Fibroblast of skin of abdomen (primary cell): ENCODE measurements at regions not wholly inside any gene's neighbourhood (a gene's known extent, or its start where the extent isn't known, plus 50 kb on each side); places are given as distances from the start of the nearest gene placed in this dataset.

Experiments
- DNase-seq: peaks from one replicate; pipeline ENCODE4 v3.0.0-alpha.2; 2013

DNA sequence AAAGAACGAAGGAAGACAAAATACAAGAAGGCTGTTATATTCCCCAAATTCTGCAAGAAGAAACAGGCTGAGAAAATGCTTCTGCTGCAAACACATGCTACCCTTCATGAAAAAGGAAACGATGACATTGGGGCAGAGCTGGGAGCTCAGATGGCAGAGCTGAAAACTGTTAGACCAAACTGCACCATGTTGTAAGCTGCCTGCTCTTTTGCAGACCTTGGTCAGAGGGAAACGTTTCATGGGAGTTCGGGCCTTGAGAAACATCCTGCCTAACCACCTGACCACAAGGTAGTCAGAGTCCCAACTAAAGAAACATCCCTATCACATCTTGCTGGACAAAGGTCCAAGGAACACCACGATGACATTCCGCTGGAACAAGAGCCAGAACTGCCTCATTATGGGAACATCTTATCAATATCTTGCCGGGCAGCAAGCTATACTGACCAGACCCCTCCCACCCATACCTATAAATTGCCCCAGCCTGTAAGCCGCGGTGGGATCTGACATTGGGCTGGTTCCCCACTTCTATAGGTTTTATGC, 110.7 kb upstream of the CTSC start:
- no peak for DNase-seq

DNA sequence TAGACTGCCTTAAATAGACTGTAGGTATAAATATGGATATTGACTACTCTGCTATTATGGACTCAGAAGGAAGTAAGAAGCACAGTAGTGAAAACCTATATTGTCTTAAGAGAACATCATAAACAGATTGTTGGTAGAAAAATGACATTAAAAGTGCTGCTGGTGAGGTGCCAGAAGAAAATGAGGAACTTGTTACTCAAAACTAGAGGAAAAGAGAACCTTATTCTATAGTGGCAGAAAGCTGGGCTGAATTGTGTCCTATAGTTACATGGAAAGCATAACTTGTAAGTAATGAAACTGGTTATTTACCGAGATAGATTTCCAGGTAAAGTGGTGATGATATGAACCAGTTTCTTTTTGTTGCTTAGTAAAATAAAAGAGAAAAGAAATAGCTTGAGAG, 109.7 kb upstream of the CTSC start:
- no peak for DNase-seq

DNA sequence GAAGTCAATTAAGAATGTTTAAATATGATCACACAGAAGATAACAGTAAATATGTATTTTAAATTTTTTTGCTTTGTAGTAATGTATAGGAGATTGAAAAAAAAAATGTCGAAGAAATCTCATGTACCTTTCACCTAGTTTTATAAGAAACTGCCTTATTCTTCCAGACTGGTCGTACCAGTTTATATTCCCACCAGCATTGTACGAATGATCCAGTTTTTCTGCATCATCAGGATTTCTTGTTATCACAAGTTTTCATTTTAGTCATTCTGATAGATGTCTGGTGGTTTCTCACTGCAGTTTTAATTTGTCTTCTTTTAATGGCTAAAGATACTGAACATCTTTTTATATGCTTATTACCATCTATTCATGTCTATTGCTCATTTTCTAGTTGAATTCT, 101.8 kb upstream of the CTSC start:
- no peak for DNase-seq

DNA sequence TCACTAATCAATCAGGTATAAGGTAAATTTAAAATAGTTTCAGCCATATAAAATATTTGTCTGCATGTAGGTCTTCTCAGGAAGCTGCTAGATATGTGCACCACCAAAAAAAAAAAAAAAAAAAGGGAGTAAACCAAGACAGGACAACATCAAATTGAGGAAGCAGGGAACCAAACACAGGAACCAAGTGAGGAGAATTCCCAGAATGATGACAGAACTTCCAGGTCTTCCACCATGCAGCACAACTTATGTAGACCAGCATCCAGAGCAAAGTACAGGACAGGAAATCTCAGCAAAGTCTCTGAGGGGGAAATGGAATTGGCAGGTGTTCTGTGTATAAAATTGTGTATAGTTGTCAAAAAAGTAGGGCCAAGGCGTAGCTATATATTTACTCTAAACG, 101.2 kb upstream of the CTSC start:
- DNase-seq, result no peak

DNA sequence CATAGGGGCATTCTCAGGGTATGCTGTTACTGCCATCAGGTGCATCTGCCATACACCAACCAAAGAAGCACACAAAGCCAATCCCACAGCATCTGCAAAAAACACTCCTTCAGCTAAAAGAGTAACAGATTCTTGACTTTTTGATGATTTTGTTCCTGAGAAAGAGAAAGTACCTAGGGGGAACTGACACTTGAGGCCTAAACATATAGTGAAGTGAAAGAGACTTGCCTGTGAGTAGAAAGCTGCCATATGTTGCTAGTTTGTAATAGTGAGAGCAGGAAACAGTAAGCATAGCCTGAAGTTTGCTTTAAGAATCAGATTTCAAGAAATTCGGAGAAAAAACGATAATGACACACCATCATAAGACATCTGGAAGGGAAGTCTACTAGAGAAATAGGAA, 97.9 kb upstream of the CTSC start:
- DNase-seq, result no peak

DNA sequence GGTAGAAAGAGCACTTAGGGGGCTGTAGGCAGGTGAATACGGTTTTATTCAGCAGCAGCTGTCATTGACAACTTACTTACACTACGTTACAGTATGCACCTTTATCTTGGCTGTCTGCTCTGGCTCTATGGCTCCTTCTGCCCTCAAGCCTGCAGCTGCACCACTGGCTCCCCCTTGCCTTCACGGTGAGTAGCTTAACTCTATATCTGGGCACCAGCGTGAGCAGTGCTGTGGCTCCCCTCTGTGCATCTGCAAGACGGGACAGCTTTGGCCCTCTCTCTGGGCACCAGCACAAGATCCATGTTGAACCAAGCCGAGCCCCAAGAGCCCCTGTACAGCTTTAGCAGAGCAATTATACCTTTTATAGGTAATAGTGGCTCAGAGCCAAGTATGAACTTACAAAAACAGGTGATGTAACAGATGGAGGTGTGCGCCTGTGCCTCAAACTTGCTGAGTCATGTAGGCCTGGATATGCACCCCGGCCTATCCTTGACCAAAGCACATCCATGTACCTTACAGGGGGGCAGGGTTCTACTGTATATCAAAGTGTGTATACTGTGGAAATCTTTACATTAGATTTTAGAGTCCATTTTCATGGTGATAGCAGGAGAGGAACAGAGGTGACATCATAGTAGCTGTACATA, 96.9 kb upstream of the CTSC start:
- no peak for DNase-seq

DNA sequence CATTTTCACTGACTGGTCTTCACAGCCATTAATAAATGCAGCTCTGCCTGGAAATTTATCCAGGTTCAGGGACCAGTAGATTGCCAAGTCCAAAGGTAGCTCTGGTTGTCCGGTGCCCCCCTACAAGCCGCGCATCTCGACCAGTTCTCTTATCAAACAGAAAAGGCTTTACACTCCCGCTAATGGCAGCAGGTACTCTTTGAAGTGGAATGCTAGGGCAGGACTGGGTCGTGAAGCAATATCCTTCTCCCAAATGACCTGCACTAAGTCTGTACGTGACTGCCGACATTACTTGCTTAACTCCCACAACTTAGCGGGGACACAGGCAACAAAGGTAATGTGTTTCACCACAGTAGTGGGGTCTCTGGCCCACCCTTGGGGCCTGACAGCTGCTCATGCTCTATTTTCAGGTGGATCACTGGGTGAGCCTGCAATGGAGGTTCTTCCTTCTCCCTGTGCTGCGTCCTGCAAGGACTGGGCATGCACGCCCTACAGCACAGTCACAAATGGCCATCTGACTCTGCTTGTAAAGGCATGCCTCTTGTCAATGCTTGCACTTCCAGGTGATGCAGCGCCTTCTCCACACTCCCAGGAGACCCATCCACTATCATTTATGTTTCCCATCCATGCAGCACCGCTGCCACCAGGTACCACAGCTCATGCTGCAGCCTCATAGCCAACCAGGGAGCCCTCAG, 96.1 kb upstream of the CTSC start:
- no peak for DNase-seq

DNA sequence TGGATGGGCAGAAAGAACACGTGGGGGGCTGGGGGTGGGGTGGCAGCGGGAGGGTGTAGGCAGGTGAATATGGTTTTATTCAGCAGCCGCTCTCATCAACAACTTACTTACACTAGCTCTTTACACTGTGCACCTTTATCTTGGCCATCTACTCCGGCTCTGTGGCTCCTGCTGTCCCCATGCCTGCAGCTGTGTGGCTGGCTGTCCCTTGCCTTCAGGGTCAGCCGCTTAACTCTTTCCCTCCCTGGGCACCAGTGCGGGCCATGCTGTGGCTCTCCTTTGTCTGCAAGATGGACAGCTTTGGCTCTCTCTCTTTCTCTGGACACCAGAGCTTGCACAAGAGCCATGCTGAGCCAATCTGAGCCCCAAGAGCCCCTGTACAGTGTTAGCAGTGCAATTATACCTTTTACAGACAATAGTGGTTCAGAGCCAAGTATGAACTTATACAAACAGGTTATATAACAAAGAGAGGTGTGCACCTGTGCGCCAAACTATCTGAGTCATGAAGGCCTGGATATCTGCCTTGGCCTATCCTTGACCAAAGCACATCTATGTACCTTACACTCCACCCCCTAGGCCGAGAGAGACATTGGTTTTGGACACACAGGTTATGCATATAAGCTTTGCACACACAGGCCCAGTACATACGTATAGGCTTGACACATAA, 94.3 kb upstream of the CTSC start:
- no peak for DNase-seq

DNA sequence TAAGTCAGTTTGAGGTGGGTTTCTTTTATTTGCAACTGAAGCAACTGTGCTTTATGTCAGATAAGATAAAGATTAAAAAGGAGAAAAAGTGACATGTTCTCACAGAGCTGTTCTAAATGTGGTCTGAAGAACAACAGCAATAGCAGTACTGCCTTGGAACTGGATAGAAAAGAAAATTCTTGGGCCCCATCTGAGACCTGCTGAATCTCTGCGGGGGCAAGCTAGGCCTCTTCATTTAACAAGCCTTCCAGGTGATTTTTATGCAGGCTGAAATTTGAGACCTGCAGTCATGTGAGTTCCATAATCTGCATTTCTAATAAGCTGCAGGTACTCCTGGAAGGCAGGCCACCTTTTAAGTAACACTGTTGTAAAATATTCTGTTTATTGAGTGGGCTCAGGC, 91.4 kb upstream of the CTSC start:
- DNase-seq, result no peak

DNA sequence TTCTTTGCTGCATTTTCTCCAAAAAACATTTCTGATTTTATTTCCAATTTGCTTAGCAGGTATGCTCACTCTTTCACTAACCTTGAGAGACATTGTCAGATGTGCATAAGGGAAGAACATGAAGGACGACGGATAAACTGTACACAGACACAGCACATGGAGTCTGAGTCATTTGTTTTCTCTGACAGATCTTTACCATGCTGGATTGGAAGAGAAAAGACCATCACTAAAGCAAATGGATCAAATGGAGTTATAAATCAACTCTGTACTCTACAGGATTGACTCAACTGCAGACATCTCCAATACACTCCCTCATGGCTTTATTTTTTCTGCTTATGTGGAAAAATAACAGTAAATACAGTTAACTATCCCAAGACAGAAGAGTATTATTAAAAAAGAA, 90.2 kb upstream of the CTSC start:
- DNase-seq, result no peak

DNA sequence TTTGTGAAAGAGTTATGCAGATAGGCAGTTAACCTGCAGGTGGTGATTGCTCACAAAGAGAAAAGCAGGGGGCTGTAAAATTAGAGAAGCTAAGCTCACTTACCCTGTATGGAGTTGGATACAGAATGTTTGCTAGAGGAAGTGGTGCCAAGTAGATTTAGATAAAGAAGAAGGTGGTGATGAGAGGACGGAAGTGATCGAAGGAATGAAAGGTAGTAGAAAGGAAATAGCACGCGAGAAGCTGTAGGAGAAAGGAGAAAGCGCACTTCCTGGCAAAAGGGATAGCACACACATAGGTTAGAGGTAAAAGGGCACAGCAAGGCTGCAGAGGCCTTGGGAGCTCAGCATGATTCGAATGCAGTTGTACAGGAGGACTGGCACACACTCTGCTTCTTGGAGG, 87.3 kb upstream of the CTSC start:
- no peak for DNase-seq

DNA sequence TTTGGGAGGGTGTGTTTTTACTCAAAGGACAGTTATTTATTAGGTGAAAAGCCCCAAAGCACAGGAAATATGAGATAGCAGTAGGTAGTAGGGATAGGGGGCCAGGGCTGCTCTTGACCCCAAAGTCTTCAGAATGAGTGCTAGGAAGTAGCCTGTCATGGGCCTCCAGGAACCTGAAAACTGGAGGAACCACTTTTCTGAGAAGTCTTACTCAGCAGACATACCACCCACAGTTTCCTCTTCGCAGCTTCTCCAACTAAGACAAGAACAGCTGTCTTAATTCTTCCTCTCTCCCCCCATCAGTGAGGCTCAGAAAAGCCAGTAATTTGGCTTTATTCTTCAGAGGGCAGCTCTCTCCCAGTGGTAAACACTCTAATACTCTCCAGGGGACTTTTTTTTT, 84.0 kb upstream of the CTSC start:
- peak; percentile 33 for DNase-seq

DNA sequence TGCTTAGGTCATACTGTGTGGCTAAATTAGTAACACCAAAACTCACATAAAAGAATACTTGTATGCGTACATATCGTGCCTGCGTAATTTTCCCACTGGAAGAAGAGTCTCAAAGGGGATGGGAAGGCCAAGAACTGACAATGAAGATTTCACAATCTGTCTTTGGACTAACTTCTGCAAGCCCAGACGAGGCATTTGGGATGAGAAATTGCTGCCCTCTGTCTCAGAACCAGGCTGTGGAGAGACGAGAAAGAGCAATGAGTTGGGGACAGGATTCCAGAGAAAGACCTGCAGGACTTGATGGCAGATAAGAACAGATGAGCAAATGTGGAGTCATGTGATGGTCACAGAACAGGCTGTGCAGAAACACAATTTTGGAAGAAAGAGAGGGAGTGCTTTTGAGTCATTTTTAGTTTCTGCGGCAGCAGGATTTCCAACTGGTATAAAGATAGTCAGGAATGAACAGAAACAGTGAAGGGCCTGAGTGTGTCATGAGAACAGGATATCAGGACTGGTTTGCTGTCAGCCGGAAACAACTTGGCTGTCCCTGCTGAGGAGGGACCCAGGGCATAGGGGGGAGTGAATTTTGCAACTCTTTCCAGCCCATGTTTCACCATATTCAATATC, 82.7 kb upstream of the CTSC start:
- DNase-seq, result peak; percentile 69

DNA sequence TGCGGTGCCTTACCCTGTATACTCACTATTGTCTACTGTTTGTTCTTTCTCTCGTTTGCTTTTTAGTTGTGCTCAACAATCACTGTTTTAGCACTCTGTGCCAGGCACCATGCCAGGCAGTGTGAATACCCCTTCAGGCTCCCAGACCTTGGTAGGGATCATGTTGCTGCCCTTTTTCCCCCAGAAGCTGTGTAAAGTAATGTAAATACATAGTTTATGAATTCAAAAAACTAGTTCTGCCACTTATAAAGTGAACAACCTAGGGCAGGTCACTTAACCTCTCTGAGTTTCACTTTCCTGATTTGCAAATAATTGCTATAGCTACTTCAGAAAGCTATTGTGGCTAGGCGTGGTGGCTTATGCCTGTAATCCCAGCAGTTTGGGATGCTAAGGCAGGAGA, 81.0 kb upstream of the CTSC start:
- no peak for DNase-seq

DNA sequence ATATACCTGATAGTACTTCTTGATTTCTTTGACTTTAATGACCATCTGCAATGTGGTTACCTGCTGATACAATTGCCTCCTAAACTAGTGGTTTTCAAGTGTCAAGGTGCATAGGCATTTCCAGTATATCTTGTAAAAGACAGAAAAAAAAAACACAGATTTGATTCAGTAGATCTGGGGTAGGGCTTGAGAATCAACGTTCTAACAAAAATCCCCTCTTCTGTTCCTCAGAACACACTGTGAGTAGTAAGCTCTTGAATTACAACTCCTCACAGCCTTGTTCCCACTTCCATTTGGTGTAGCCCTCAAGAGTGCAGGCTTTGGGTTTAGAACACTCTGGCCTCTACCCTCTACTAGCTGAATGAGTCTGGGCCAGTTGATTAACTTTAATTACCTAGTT, 78.0 kb upstream of the CTSC start:
- no peak for DNase-seq

DNA sequence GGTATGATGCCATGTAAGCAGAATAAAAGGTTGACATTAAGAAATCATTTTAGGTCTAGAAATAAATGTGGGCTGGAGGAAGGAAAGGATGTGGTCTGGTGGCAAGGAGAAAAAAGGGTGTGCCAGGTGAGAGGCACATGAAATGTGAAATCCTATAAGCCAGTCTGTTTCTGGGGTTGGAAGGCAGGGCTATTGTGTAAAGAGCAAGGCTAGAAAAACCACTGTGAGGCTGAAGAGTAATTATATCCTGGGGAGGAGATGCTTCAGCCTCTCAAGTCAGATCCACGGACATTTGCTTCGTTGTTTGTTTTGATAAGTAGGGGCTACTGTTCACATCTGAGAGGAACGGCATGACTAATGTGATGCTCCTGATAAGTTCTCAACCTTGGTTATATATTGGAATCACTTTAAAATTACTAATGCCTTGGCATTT, 77.5 kb upstream of the CTSC start:
- no peak for DNase-seq

DNA sequence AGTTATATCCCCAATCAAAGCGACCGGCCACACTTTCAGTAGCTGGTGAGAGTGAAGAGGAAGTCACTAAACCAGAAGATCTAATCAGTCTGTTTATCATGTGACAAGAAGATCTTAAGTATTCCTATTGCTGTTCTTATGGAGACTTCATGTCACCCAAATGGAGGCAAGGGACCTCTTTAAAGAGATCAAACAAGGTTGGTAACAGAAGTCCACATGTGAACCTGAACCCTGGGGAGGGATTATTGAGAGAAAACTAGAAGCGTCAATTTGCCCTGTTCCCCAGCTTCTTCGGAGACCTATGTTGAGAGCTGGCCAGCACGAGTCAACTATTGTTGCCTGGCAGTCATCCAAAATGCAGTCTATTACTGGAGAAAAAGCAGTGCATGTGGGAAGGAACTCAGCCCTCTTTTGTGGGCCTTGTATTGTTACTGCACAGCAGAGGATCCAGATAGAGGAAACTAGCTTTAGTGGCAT, 76.9 kb upstream of the CTSC start:
- peak; percentile 59 for DNase-seq

DNA sequence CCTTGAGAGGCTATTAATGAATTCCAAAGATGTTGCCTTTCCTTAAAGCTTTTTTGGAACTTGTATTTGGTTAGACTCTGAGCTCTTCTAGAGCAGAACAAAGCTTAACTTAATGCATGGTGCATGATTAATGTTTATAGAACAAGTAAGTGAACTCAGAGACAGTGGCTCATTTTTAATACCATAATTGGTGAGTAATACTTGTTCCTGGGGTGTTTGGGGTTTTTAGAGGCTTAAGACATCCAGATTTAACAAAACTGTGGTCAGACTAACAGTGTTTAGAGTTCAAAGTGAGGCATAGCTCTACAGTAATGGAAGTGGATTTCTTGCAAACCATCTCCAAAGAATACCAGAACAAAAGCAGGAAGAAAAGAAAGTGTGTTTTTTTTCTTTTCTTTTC, 73.7 kb upstream of the CTSC start:
- DNase-seq, result peak; percentile 89

DNA sequence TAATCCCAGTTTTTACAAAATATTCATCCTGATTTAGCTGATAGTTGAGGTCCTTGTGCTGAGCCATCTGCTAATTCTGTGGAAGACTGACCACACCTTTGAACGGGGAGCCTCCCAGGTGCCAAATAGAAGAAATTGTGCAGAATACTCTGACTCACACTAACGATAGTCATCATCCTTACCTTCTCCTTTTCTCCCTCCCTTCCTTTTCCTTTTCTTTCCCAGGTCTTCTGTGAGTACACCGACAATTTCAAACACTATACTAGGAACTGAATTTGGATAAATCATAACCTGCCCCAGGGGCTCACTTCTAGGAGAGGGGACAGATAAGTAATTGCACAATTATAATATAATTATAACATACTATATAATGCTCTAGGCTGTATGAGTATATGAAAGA, 73.1 kb upstream of the CTSC start:
- no peak for DNase-seq

DNA sequence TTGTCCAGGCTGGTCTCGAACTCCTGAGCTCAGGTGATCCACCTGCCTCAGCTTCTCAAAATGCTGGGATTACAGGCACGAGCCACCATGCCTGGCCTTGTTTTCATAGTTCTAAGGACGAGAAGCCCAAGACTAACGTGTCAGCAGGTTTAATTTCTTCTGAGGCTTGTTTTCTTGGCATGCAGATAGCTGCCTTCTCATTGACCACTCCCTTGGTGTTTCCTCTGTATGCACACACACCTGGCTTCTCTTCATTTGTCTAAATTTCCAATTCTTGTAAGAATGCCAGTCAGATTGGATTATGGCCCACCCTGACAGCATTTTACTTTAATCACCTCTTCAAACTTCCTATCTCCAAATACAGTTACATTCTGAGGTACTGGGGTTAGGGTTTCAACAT, 72.5 kb upstream of the CTSC start:
- DNase-seq, result no peak

DNA sequence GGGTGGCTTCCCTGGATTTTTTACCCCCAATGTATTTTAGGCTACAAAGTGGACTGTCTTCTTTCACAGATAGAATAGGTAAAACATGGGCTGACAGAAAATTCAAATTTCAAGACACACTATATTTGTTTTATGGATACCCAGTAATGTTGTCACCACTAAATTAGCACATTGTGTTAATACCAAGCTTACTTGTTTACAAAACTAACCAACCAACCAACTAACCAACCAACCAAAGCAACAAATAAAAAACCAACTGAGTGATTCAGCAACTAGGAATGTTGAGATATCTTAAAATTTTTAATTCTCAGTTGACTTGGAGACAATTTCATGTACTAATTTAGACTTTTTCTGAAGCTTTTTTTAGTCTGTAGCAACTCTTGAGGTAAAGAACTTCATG, 69.3 kb upstream of the CTSC start:
- no peak for DNase-seq

DNA sequence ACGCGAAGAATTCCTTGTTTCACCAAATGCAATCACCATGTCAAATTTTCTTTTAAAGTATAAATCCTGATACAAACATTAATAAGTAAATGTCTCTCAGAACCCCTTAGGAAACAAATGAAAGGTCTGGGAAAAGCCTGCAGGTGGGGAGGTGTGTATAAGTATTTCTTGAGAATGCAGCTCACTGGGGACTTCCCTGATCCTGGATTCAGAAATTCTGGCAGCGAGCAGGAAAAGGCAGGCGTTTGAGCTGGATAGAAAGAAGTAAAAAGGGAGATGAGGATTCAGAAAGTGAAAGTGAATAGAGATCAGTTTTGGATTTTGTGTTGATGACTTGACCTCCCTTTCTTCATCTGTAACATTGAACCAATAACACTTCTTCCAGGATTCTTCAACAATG, 68.3 kb upstream of the CTSC start:
- DNase-seq, result no peak

DNA sequence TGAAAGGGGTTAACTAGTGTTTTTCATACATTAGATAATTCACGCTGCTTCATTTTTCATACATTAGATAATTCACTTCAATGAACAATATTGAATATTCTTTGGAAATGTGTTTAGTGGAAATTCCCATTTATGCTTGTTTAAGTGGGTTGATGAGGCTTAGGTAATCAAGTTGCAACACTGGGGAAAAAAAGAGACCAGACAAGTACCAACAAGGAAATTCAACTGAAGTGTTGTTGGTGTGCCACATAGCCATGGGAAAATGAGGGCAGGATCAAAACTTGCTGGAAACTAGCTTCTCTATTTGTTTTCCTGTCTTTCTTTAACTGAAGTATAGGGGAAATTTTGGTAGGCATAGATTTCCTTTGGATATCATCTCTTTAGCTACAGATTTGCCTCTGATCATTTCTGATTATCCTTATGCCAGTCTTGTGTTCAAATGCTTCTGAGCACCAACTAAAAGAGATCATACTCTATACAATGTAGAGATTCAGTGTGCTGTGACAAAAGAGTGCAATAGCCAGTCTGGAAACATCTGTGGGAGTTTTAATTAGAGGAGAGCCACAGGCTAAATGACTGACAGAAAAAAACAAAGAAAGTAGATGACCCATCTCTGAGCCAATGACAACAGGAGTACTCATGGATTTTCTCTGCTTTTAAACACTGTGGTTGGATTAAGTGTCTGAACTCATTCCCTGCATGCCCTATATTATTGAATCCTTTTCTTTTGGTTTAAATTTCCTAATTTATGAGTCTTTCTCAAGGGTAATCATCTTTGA, 67.6 kb upstream of the CTSC start:
- DNase-seq, result no peak
